ENCODE measurements at regions not wholly inside any gene's neighbourhood (a gene's known extent, or its start where the extent isn't known, plus 50 kb on each side); places are given as distances from the start of the nearest gene placed in this dataset.

DNA sequence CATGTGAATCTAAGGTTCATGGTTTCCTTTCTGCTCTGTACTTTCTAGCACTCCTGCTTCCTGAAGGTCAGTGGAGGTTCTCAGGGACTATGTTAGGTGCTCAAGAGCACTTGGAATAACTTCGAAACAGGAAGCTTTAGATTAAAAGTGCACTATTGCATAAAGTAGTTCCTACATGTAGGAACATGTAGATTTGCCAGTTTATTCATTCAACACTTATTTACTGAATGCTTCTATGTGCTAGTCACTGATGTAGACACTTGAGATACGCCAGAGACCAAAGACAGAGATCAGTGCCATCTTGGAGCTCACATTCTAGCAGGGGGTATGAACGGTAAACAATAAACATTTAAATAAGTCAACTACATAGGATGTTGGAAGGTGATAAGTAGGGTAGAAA is 87.7 kb downstream of the DHRS2 start:
- intact Hi-C loops (cut with micrococcal nuclease; ENCODE audit: unreplicated experiment), result no loop called here
- Histone ChIP-seq H3K36me3 (ENCODE audit: insufficient read depth, low read length, poor library complexity, severe bottlenecking) (no peaks in the 10 kb centered on the region), H3K4me3 (ENCODE audit: low read depth, low read length, poor library complexity, severe bottlenecking) (no peak overlapping the region), H3K9me3 (ENCODE audit: low read depth, low read length, poor library complexity, severe bottlenecking) (no peaks in the 10 kb centered on the region), H3K4me1 (ENCODE audit: insufficient read depth, low read length, poor library complexity, severe bottlenecking) (no peaks in the 10 kb centered on the region), H3K27me3 (replicated peaks; ENCODE audit: insufficient read depth, low read depth, low read length, poor library complexity) (no peaks in the 10 kb centered on the region), H3K27ac (ENCODE audit: low read depth, low read length, poor library complexity, severe bottlenecking) (no peak overlapping the region)
- TF ChIP-seq, protein P1, sequence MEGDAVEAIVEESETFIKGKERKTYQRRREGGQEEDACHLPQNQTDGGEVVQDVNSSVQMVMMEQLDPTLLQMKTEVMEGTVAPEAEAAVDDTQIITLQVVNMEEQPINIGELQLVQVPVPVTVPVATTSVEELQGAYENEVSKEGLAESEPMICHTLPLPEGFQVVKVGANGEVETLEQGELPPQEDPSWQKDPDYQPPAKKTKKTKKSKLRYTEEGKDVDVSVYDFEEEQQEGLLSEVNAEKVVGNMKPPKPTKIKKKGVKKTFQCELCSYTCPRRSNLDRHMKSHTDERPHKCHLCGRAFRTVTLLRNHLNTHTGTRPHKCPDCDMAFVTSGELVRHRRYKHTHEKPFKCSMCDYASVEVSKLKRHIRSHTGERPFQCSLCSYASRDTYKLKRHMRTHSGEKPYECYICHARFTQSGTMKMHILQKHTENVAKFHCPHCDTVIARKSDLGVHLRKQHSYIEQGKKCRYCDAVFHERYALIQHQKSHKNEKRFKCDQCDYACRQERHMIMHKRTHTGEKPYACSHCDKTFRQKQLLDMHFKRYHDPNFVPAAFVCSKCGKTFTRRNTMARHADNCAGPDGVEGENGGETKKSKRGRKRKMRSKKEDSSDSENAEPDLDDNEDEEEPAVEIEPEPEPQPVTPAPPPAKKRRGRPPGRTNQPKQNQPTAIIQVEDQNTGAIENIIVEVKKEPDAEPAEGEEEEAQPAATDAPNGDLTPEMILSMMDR (conservative IDR thresholded peaks at IDR 0.05; ENCODE audit: low read depth, low read length), result no peak
- no peak for TF ChIP-seq EZH2 (IDR thresholded peaks at IDR 0.05; ENCODE audit: borderline replicate concordance, low read depth, low read length, poor library complexity, severe bottlenecking)
- CTCF ChIA-PET, result no interaction called here
- BruUV-seq (replicated peaks), result no TSS peak
- POLR2A ChIA-PET (ENCODE audit: low non-redundant PET), result no interaction called here
- no peak for DNase-seq (ENCODE audit: low spot score)

DNA sequence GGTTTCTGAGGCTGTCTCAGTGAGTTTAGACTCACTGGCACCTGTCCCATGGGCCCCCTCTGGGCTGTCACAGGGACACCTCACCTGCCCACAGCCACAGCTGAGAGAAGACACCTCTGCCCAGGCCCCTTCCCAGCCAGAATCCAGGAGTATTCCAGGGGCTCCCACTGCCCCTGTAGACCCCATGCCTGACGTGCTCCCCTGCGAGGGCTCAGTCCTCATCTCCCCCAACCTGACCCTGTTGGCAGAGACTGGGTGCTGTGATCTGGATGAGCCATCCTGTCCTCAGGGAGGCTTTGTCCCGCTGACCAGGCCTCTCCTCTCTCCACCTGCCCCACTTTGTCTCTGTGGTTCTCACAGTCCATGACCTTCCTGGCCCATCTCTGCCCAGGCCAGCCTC is 89.4 kb downstream of the DHRS2 start:
- Histone ChIP-seq H3K9me3 (ENCODE audit: low read depth, low read length, poor library complexity, severe bottlenecking) (no peaks in the 10 kb centered on the region), H3K4me1 (ENCODE audit: insufficient read depth, low read length, poor library complexity, severe bottlenecking) (no peaks in the 10 kb centered on the region), H3K27me3 (replicated peaks; ENCODE audit: insufficient read depth, low read depth, low read length, poor library complexity) (no peaks in the 10 kb centered on the region), H3K36me3 (ENCODE audit: insufficient read depth, low read length, poor library complexity, severe bottlenecking) (no peaks in the 10 kb centered on the region), H3K4me3 (ENCODE audit: low read depth, low read length, poor library complexity, severe bottlenecking) (no peak overlapping the region), H3K27ac (ENCODE audit: low read depth, low read length, poor library complexity, severe bottlenecking) (no peak overlapping the region)
- no peak for DNase-seq (ENCODE audit: low spot score)
- BruUV-seq (replicated peaks), result no TSS peak
- TF ChIP-seq EZH2 (IDR thresholded peaks at IDR 0.05; ENCODE audit: borderline replicate concordance, low read depth, low read length, poor library complexity, severe bottlenecking), result no peak
- TF ChIP-seq, protein P1 (conservative IDR thresholded peaks at IDR 0.05; ENCODE audit: low read depth, low read length), result no peak
- POLR2A ChIA-PET (ENCODE audit: low non-redundant PET), result no interaction called here
- intact Hi-C loops (cut with micrococcal nuclease; ENCODE audit: unreplicated experiment), result no loop called here
- CTCF ChIA-PET, result no interaction called here

DNA sequence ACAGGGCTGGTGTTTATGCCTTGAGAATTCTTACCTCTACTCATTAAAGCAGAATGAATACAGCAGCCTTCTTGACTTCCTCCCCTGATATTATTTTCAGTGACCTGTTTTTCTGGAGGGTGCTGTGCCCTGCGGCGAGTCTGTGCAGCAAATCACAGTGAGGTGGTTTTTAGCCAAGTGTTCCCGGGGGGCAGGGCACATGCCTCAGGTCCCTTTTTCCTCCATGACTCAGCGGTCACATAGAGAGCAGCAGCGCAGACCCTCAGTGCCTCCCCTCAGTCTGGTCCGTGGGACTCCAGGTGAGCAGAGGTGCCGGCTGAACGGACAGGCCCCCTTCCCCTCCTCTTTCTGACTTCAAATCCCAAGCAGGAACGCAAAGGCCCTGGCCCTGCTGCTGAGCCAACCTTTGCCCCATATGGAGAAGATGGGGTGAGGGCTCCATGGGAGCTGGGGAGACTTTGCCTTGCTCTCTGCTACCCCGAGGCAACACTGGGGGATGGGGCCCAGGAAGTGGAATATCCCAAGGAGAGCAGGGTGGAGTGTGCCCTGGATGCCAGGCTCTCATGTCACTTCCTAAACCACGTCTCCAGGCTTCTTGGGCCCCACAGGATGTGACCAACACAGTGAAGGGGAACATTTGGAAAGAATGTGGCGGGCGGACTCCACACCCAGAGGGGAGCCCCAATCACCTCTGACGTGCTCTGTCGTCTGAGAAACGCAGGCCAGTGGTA is 90.0 kb downstream of the DHRS2 start:
- DNase-seq (ENCODE audit: low spot score), result no peak
- ChIA-PET POLR2A (ENCODE audit: low non-redundant PET) (no interaction called here), CTCF (interaction anchor here (0.7 to 1.8 kb wide), 3 partner anchors 185 to 547 kb away, joined by 3 to 24 read pairs (median 7); no protein-coding TSS in a partner anchor)
- Histone ChIP-seq H3K27me3 (replicated peaks; ENCODE audit: insufficient read depth, low read depth, low read length, poor library complexity) (no peaks in the 10 kb centered on the region), H3K9me3 (ENCODE audit: low read depth, low read length, poor library complexity, severe bottlenecking) (no peaks in the 10 kb centered on the region), H3K4me3 (ENCODE audit: low read depth, low read length, poor library complexity, severe bottlenecking) (no peak overlapping the region), H3K27ac (ENCODE audit: low read depth, low read length, poor library complexity, severe bottlenecking) (no peak overlapping the region), H3K36me3 (ENCODE audit: insufficient read depth, low read length, poor library complexity, severe bottlenecking) (no peaks in the 10 kb centered on the region), H3K4me1 (ENCODE audit: insufficient read depth, low read length, poor library complexity, severe bottlenecking) (no peaks in the 10 kb centered on the region)
- TF ChIP-seq EZH2 (IDR thresholded peaks at IDR 0.05; ENCODE audit: borderline replicate concordance, low read depth, low read length, poor library complexity, severe bottlenecking), result no peak
- TF ChIP-seq, protein P1 (conservative IDR thresholded peaks at IDR 0.05; ENCODE audit: low read depth, low read length), result no peak
- BruUV-seq (replicated peaks), result no TSS peak
- intact Hi-C loops (cut with micrococcal nuclease; ENCODE audit: unreplicated experiment), result no loop called here

Measured in A673 (cell line).